ENCODE measurements at regions not wholly inside any gene's neighbourhood (a gene's known extent, or its start where the extent isn't known, plus 50 kb on each side); places are given as distances from the start of the nearest gene placed in this dataset.

- Mint-ChIP-seq H3K4me1 (ENCODE audit: low read depth) (no peaks in the 10 kb centered on the region), H3K27me3 (ENCODE audit: low read depth) (peaks cover 32% of the 10 kb centered on the region), H3K9me3 (ENCODE audit: low read depth) (no peaks in the 10 kb centered on the region), H3K4me3 (ENCODE audit: unreplicated experiment) (no peak overlapping the region), H3K36me3 (ENCODE audit: low read depth) (no peaks in the 10 kb centered on the region), H3K27ac (ENCODE audit: unreplicated experiment) (no peak overlapping the region)
- no peak for DNase-seq (ENCODE audit: low spot score)
- TF ChIP-seq CTCF (IDR thresholded peaks at IDR 0.05) = no peak
These were observed 250.3 kb upstream of the NFE2L3 start for GRCh38 chr7:25901658-25902057.

GRCh38 chr7:25906003-25906402, 246.0 kb upstream of the NFE2L3 start:
- no peak for TF ChIP-seq CTCF (IDR thresholded peaks at IDR 0.05)
- H3K27ac Mint-ChIP-seq (ENCODE audit: unreplicated experiment) = no peak overlapping the region
- H3K36me3 Mint-ChIP-seq (ENCODE audit: low read depth) = no peaks in the 10 kb centered on the region
- H3K27me3 Mint-ChIP-seq (ENCODE audit: low read depth) = peaks cover 19% of the 10 kb centered on the region
- no peaks in the 10 kb centered on the region for H3K9me3 Mint-ChIP-seq (ENCODE audit: low read depth)
- no peak for DNase-seq (ENCODE audit: low spot score)
- H3K4me3 Mint-ChIP-seq (ENCODE audit: unreplicated experiment) = no peak overlapping the region
- no peaks in the 10 kb centered on the region for H3K4me1 Mint-ChIP-seq (ENCODE audit: low read depth)

- Mint-ChIP-seq H3K36me3 (ENCODE audit: low read depth) (no peaks in the 10 kb centered on the region), H3K9me3 (ENCODE audit: low read depth) (no peaks in the 10 kb centered on the region), H3K27me3 (ENCODE audit: low read depth) (peaks cover 19% of the 10 kb centered on the region), H3K27ac (ENCODE audit: unreplicated experiment) (no peak overlapping the region), H3K4me1 (ENCODE audit: low read depth) (no peaks in the 10 kb centered on the region), H3K4me3 (ENCODE audit: unreplicated experiment) (no peak overlapping the region)
- no peak for DNase-seq (ENCODE audit: low spot score)
- no peak for TF ChIP-seq CTCF (IDR thresholded peaks at IDR 0.05)
These were observed 245.2 kb upstream of the NFE2L3 start for GRCh38 chr7:25906760-25907159.

GRCh38 chr7:25907214-25907613, 244.8 kb upstream of the NFE2L3 start:
- no peak for DNase-seq (ENCODE audit: low spot score)
- Mint-ChIP-seq H3K27ac (ENCODE audit: unreplicated experiment) (no peak overlapping the region), H3K4me1 (ENCODE audit: low read depth) (no peaks in the 10 kb centered on the region), H3K4me3 (ENCODE audit: unreplicated experiment) (no peak overlapping the region), H3K27me3 (ENCODE audit: low read depth) (peaks cover 21% of the 10 kb centered on the region), H3K9me3 (ENCODE audit: low read depth) (no peaks in the 10 kb centered on the region), H3K36me3 (ENCODE audit: low read depth) (no peaks in the 10 kb centered on the region)
- no peak for TF ChIP-seq CTCF (IDR thresholded peaks at IDR 0.05)

GRCh38 chr7:25907731-25908130, 244.3 kb upstream of the NFE2L3 start:
- no peak for TF ChIP-seq CTCF (IDR thresholded peaks at IDR 0.05)
- H3K36me3 Mint-ChIP-seq (ENCODE audit: low read depth) = no peaks in the 10 kb centered on the region
- no peak overlapping the region for H3K4me3 Mint-ChIP-seq (ENCODE audit: unreplicated experiment)
- H3K4me1 Mint-ChIP-seq (ENCODE audit: low read depth) = no peaks in the 10 kb centered on the region
- no peak overlapping the region for H3K27ac Mint-ChIP-seq (ENCODE audit: unreplicated experiment)
- no peaks in the 10 kb centered on the region for H3K9me3 Mint-ChIP-seq (ENCODE audit: low read depth)
- H3K27me3 Mint-ChIP-seq (ENCODE audit: low read depth) = peaks cover 19% of the 10 kb centered on the region
- no peak for DNase-seq (ENCODE audit: low spot score)

Data from chondrocyte (in vitro differentiated cells).